HG03097 (cell line): ENCODE measurements at regions not wholly inside any gene's neighbourhood (a gene's known extent, or its start where the extent isn't known, plus 50 kb on each side); places are given as distances from the start of the nearest gene placed in this dataset.
"Not testable (repeated sequence)": the region's sequence is repeated elsewhere in the genome, so short reads cannot be mapped to it uniquely, and the experiment has no call there.

Source experiments
- ATAC-seq: cut with Tn5 transposase; IDR thresholded peaks from one replicate; pipeline ENCODE4 v1.9.1; 2021; ENCODE audit not compliant: unreplicated experiment, low FRiP score

- ATAC-seq = no peak
Measured at GRCh38 chr5:111840036-111840674, 83.2 kb upstream of the NREP start.

GRCh38 chr5:111839438-111839837 is 82.4 kb upstream of the NREP start:
- no peak for ATAC-seq

GRCh38 chr5:111836426-111836825 is 79.4 kb upstream of the NREP start:
- ATAC-seq = no peak

- ATAC-seq = no peak
Measured at GRCh38 chr5:111834926-111835599, 78.1 kb upstream of the NREP start.

- no peak for ATAC-seq
Measured at GRCh38 chr5:111830333-111830732, 73.3 kb upstream of the NREP start.

GRCh38 chr5:111829701-111830100 is 72.7 kb upstream of the NREP start:
- no peak for ATAC-seq

- no peak for ATAC-seq
Measured at GRCh38 chr5:111826064-111826463, 69.1 kb upstream of the NREP start.

- no peak for ATAC-seq
Measured at GRCh38 chr5:111820072-111820471, 63.1 kb upstream of the NREP start.

GRCh38 chr5:111819028-111819427 is 62.0 kb upstream of the NREP start:
- ATAC-seq = not testable (repeated sequence)

- ATAC-seq = no peak
Measured at GRCh38 chr5:111813537-111813936, 56.5 kb upstream of the NREP start.

- no peak for ATAC-seq
Measured at GRCh38 chr5:111810112-111810511, 53.1 kb upstream of the NREP start.
